ENCODE measurements at regions not wholly inside any gene's neighbourhood (a gene's known extent, or its start where the extent isn't known, plus 50 kb on each side); places are given as distances from the start of the nearest gene placed in this dataset.

GRCh38 chr5:86679949-86680348 is 62.2 kb downstream of the COX7C start:
- TF ChIP-seq POLR2A (IDR thresholded peaks at IDR 0.05) (no peak), CTCF (IDR thresholded peaks at IDR 0.05) (no peak)

Measured in breast epithelium (tissue), 3 donors.